DOHH2 (cell line): ENCODE measurements at regions not wholly inside any gene's neighbourhood (a gene's known extent, or its start where the extent isn't known, plus 50 kb on each side); places are given as distances from the start of the nearest gene placed in this dataset.
"Not testable (repeated sequence)": the region's sequence is repeated elsewhere in the genome, so short reads cannot be mapped to it uniquely, and the experiment has no call there.

Source experiments
- H3F3A ChIP-seq: fragments of 200-600 bp; sonication (generic), shearing (Covaris generic); 2 replicates; pipeline ENCODE4 v1.6.0; 2016; ENCODE audit warnings: antibody characterized with exemption, mild to moderate bottlenecking; ENCODE audit not compliant: control insufficient read depth, insufficient read depth
- H3K27ac ChIP-seq: fragments of 200-600 bp; sonication (generic); 2 replicates; pipeline ENCODE4 v1.5.1; 2014; ENCODE audit warnings: low read depth, mild to moderate bottlenecking, low read length, moderate library complexity
- H3K27me3 ChIP-seq: fragments of 200-600 bp; sonication (generic); 2 replicates; pipeline ENCODE4 v1.6.1; 2014; ENCODE audit warnings: mild to moderate bottlenecking, low read length, mixed read lengths; ENCODE audit not compliant: control insufficient read depth
- H3K36me3 ChIP-seq: fragments of 200-600 bp; sonication (generic); 2 replicates; pipeline ENCODE4 v1.6.1; 2014; ENCODE audit warnings: mild to moderate bottlenecking, low read length, moderate library complexity, mixed read lengths; ENCODE audit not compliant: control insufficient read depth
- H3K4me1 ChIP-seq: fragments of 200-600 bp; sonication (generic); 2 replicates; pipeline ENCODE4 v1.6.1; 2014; ENCODE audit warnings: mild to moderate bottlenecking, low read length, mixed read lengths; ENCODE audit not compliant: control insufficient read depth
- H3K4me2 ChIP-seq: fragments of 200-600 bp; sonication (generic); 2 replicates; pipeline ENCODE4 v1.6.0; 2014; ENCODE audit warnings: mild to moderate bottlenecking, low read length, moderate library complexity
- H3K4me3 ChIP-seq: fragments of 200-600 bp; sonication (generic); 2 replicates; pipeline ENCODE4 v1.5.1; 2014; ENCODE audit warnings: mild to moderate bottlenecking, low read length, mixed read lengths
- H3K79me2 ChIP-seq: fragments of 200-600 bp; sonication (generic); 2 replicates; pipeline ENCODE4 v1.6.1; 2014; ENCODE audit warnings: mild to moderate bottlenecking, low read length, mixed read lengths; ENCODE audit not compliant: control insufficient read depth
- H3K9me2 ChIP-seq: fragments of 200-600 bp; sonication (generic); replicated peaks from 2 replicates; pipeline ENCODE4 v1.6.1; 2014; ENCODE audit warnings: mild to moderate bottlenecking, low read length, mixed read lengths; ENCODE audit not compliant: control insufficient read depth
- H3K9me3 ChIP-seq: fragments of 200-600 bp; sonication (generic); 2 replicates; pipeline ENCODE4 v1.6.1; 2014; ENCODE audit warnings: antibody characterized with exemption, low read length, mixed read lengths; ENCODE audit not compliant: control insufficient read depth, insufficient read depth
- H4K20me1 ChIP-seq: fragments of 200-600 bp; sonication (generic); 2 replicates; pipeline ENCODE4 v1.6.0; 2014; ENCODE audit warnings: low read depth, mild to moderate bottlenecking, antibody characterized with exemption, low read length, moderate library complexity; ENCODE audit not compliant: control insufficient read depth, insufficient read depth
- CTCF ChIP-seq: fragments of 200-600 bp; sonication (generic); IDR thresholded peaks from one replicate; pipeline ENCODE4 v1.5.1; 2014; ENCODE audit warnings: antibody characterized with exemption, mild to moderate bottlenecking, low read depth, low read length; ENCODE audit not compliant: poor library complexity, severe bottlenecking
- EZH2phosphoT487 ChIP-seq: fragments of 200-600 bp; sonication (generic); IDR thresholded peaks from 2 replicates; pipeline ENCODE4 v1.6.1; 2017; ENCODE audit warnings: borderline replicate concordance, mild to moderate bottlenecking, antibody characterized with exemption, low read length, moderate library complexity, mixed read lengths

- Histone ChIP-seq H3K79me2 (no peaks in the 10 kb centered on the region), H3K4me3 (no peak overlapping the region), H3K27ac (no peak overlapping the region), H3K9me2 (no peaks in the 10 kb centered on the region), H3F3A (no peaks in the 10 kb centered on the region), H3K4me1 (no peaks in the 10 kb centered on the region), H3K36me3 (no peaks in the 10 kb centered on the region), H4K20me1 (no peaks in the 10 kb centered on the region), H3K4me2 (no peak overlapping the region), H3K9me3 (no peaks in the 10 kb centered on the region), H3K27me3 (no peaks in the 10 kb centered on the region)
- TF ChIP-seq EZH2phosphoT487 (no peak), CTCF (no peak)
Observed at GRCh38 chr2:230627806-230628724, 84.6 kb upstream of the CAB39 start.

- Histone ChIP-seq H3K4me2 (no peak overlapping the region), H4K20me1 (no peaks in the 10 kb centered on the region), H3K9me3 (no peaks in the 10 kb centered on the region), H3K36me3 (no peaks in the 10 kb centered on the region), H3K4me3 (no peak overlapping the region), H3K27me3 (no peaks in the 10 kb centered on the region), H3K79me2 (no peaks in the 10 kb centered on the region), H3K9me2 (no peaks in the 10 kb centered on the region), H3K4me1 (peaks cover 20% of the 10 kb centered on the region), H3F3A (peaks cover 5% of the 10 kb centered on the region; the same call in 1 of the 2 replicates), H3K27ac (no peak overlapping the region)
- no peak for TF ChIP-seq EZH2phosphoT487
- TF ChIP-seq CTCF = peak; percentile 42
Observed at GRCh38 chr2:230631470-230631869, 81.2 kb upstream of the CAB39 start.

GRCh38 chr2:230634146-230634545, 78.5 kb upstream of the CAB39 start:
- Histone ChIP-seq H3K79me2 (no peaks in the 10 kb centered on the region), H3K4me2 (no peak overlapping the region), H3K4me1 (peaks cover 39% of the 10 kb centered on the region), H3K9me2 (no peaks in the 10 kb centered on the region), H3K4me3 (no peak overlapping the region), H3K27ac (no peak overlapping the region), H3K9me3 (no peaks in the 10 kb centered on the region), H3K36me3 (no peaks in the 10 kb centered on the region), H4K20me1 (no peaks in the 10 kb centered on the region), H3K27me3 (no peaks in the 10 kb centered on the region), H3F3A (peaks cover 8% of the 10 kb centered on the region; the same call in 1 of the 2 replicates)
- TF ChIP-seq EZH2phosphoT487 (no peak), CTCF (no peak)

- not testable (repeated sequence) for H4K20me1 ChIP-seq, H3F3A ChIP-seq, H3K4me2 ChIP-seq, H3K36me3 ChIP-seq, H3K27ac ChIP-seq, H3K9me2 ChIP-seq, H3K9me3 ChIP-seq, H3K79me2 ChIP-seq, H3K27me3 ChIP-seq, H3K4me3 ChIP-seq
- peaks cover 40% of the 10 kb centered on the region for H3K4me1 ChIP-seq
Observed at GRCh38 chr2:230634721-230635313, 77.8 kb upstream of the CAB39 start.
